ENCODE measurements at regions not wholly inside any gene's neighbourhood (a gene's known extent, or its start where the extent isn't known, plus 50 kb on each side); places are given as distances from the start of the nearest gene placed in this dataset.

- Mint-ChIP-seq H3K36me3 (ENCODE audit: low read depth) (no peaks in the 10 kb centered on the region), H3K4me3 (no peak overlapping the region), H3K9me3 (no peaks in the 10 kb centered on the region), H3K27me3 (ENCODE audit: low read depth) (peaks cover 3% of the 10 kb centered on the region), H3K4me1 (peaks cover 27% of the 10 kb centered on the region), H3K27ac (no peak overlapping the region)
- no peak for TF ChIP-seq CTCF (IDR thresholded peaks at IDR 0.05; ENCODE audit: unreplicated experiment in 3 of 3)
Observed at GRCh38 chr10:85177767-85178166, 849.4 kb downstream of the CCSER2 start.

- Mint-ChIP-seq H3K27ac (no peak overlapping the region), H3K36me3 (ENCODE audit: low read depth) (no peaks in the 10 kb centered on the region), H3K4me1 (peaks cover 10% of the 10 kb centered on the region), H3K4me3 (no peak overlapping the region), H3K27me3 (ENCODE audit: low read depth) (no peaks in the 10 kb centered on the region), H3K9me3 (peaks cover 6% of the 10 kb centered on the region)
- TF ChIP-seq CTCF (IDR thresholded peaks at IDR 0.05; ENCODE audit: unreplicated experiment in 3 of 3), result no peak
Observed at GRCh38 chr10:85187047-85187446, 858.7 kb downstream of the CCSER2 start.

GRCh38 chr10:85188770-85189484 is 860.5 kb downstream of the CCSER2 start:
- no peaks in the 10 kb centered on the region for H3K27me3 Mint-ChIP-seq (ENCODE audit: low read depth)
- no peak for TF ChIP-seq CTCF (IDR thresholded peaks at IDR 0.05; ENCODE audit: unreplicated experiment in 3 of 3)
- peaks cover 6% of the 10 kb centered on the region for H3K9me3 Mint-ChIP-seq
- H3K4me3 Mint-ChIP-seq, result no peak overlapping the region
- no peaks in the 10 kb centered on the region for H3K36me3 Mint-ChIP-seq (ENCODE audit: low read depth)
- peaks cover 6% of the 10 kb centered on the region for H3K4me1 Mint-ChIP-seq
- H3K27ac Mint-ChIP-seq, result no peak overlapping the region

GRCh38 chr10:85193796-85194195 is 865.4 kb downstream of the CCSER2 start:
- H3K4me1 Mint-ChIP-seq, result peaks cover 6% of the 10 kb centered on the region

GRCh38 chr10:85194706-85195105 is 866.3 kb downstream of the CCSER2 start:
- no peaks in the 10 kb centered on the region for H3K4me1 Mint-ChIP-seq
- no peak for TF ChIP-seq CTCF (IDR thresholded peaks at IDR 0.05; ENCODE audit: unreplicated experiment in 3 of 3)
- no peak overlapping the region for H3K27ac Mint-ChIP-seq
- no peak overlapping the region for H3K4me3 Mint-ChIP-seq
- no peaks in the 10 kb centered on the region for H3K36me3 Mint-ChIP-seq (ENCODE audit: low read depth)
- no peaks in the 10 kb centered on the region for H3K27me3 Mint-ChIP-seq (ENCODE audit: low read depth)
- no peaks in the 10 kb centered on the region for H3K9me3 Mint-ChIP-seq

More at GRCh38 chr10:85193796-85194195, 865.4 kb downstream of the CCSER2 start:
- H3K27me3 Mint-ChIP-seq (ENCODE audit: low read depth), result no peaks in the 10 kb centered on the region
- no peak overlapping the region for H3K4me3 Mint-ChIP-seq
- H3K9me3 Mint-ChIP-seq, result no peaks in the 10 kb centered on the region
- H3K27ac Mint-ChIP-seq, result no peak overlapping the region
- no peak for TF ChIP-seq CTCF (IDR thresholded peaks at IDR 0.05; ENCODE audit: unreplicated experiment in 3 of 3)
- H3K36me3 Mint-ChIP-seq (ENCODE audit: low read depth), result no peaks in the 10 kb centered on the region

- Mint-ChIP-seq H3K27ac (no peak overlapping the region), H3K36me3 (ENCODE audit: low read depth) (no peaks in the 10 kb centered on the region), H3K9me3 (no peaks in the 10 kb centered on the region), H3K4me3 (no peak overlapping the region), H3K4me1 (no peaks in the 10 kb centered on the region), H3K27me3 (ENCODE audit: low read depth) (no peaks in the 10 kb centered on the region)
- no peak for TF ChIP-seq CTCF (IDR thresholded peaks at IDR 0.05; ENCODE audit: unreplicated experiment in 3 of 3)
Observed at GRCh38 chr10:85195596-85195995, 867.2 kb downstream of the CCSER2 start.
